Rectal smooth muscle tissue (tissue), 1 donor: ENCODE measurements at regions not wholly inside any gene's neighbourhood (a gene's known extent, or its start where the extent isn't known, plus 50 kb on each side); places are given as distances from the start of the nearest gene placed in this dataset.

Experiments
- H3K27ac ChIP-seq: one replicate; pipeline ENCODE4 v1.7.0; 2013; ENCODE audit warnings: low read depth, low read length, inconsistent platforms
- H3K27me3 ChIP-seq: one replicate; pipeline ENCODE4 v1.7.0; 2013; ENCODE audit warnings: low read length; ENCODE audit not compliant: control insufficient read depth, insufficient read depth
- H3K36me3 ChIP-seq: one replicate; pipeline ENCODE4 v1.7.0; 2013; ENCODE audit warnings: low read length; ENCODE audit not compliant: control insufficient read depth, insufficient read depth
- H3K4me1 ChIP-seq: one replicate; pipeline ENCODE4 v1.7.0; 2013; ENCODE audit warnings: low read length; ENCODE audit not compliant: control insufficient read depth, insufficient read depth
- H3K4me3 ChIP-seq: one replicate; pipeline ENCODE4 v1.7.0; 2013; ENCODE audit warnings: low read length
- H3K9ac ChIP-seq: one replicate; pipeline ENCODE4 v1.7.0; 2013; ENCODE audit warnings: low read length

DNA sequence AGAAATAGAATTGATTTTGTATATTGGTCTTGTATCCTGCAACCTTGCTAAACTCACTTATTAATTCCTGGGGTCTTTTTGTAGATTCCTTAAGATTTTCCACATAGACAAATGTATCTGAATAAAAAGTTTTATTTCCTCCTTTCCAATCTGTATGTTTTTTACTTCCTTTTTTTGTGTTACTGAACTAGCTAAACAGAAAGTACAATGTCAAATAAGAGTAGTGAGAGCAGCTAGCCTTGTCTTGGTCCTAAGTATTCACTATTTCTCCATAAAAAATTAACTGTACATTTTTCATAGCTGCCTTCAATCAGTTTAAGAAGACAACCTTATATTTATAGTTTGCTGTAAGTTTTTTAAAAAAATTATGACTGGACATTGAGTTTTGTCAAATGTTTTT is 74.9 kb downstream of the FASLG start:
- Histone ChIP-seq H3K36me3 (no peaks in the 10 kb centered on the region), H3K4me3 (no peak overlapping the region), H3K27me3 (no peaks in the 10 kb centered on the region), H3K9ac (no peak overlapping the region), H3K27ac (no peak overlapping the region), H3K4me1 (no peaks in the 10 kb centered on the region)

DNA sequence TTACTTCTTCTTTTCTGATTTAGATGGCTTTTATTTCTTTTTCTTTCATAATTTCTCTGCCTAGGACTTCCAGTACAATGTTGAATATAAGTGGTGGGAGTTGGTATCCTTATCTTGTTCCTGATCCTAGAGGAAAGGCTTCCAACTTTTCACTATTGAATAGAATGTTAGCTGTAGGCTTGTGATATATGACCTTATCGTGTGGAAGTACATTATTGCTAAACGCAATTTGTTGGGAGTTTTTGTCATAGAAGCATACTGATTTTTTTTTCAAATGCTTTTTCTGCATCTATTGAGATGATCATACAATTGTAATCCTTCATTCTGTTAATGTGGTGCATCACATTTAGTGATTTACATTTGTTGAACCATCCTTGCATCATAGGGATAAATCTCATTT is 79.5 kb downstream of the FASLG start:
- no peak overlapping the region for H3K4me3 ChIP-seq
- no peak overlapping the region for H3K27ac ChIP-seq
- H3K4me1 ChIP-seq, result no peaks in the 10 kb centered on the region
- no peak overlapping the region for H3K9ac ChIP-seq
- no peaks in the 10 kb centered on the region for H3K27me3 ChIP-seq
- no peaks in the 10 kb centered on the region for H3K36me3 ChIP-seq

DNA sequence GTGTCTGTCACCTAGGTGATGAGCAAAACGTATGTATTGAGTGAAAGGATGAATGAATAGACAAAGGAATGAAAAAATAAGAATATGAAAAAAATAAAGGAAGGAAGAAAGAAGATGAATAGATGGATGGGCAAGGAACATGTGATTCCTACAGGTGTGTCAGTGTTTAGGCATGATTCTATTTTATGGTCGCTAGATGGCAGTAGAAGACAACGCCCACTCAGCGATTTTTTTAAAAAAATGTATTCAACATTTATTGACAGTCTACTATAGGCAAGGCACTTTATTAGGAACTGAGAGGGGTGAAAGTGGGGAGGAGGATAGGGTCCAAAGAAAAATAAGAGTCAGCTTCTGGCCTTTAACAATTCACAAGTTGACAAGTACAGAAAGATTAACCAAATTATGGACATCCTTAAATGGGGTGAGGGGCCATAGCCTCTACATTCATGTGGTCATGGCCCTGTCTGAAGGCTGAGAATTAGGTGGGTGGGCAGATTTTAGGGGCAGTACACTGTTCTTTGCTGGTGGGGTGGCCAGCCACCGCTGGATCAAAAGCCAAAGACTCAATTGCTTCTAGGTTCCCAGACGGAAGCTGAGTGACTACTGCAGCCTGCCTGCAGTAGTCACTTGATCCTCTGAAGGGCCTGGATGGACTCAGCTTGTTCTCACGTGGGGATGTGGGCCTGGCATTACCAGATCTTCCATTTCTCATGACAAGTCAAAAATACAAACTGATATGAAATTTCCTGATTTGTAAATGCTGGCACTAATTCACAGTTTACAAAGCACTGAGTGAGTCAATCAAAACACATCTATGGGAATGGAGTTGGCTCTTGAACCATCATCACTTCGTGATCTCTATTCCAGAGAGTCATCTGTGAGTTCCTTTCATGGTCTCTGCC is 83.9 kb downstream of the FASLG start:
- Histone ChIP-seq H3K27me3 (no peaks in the 10 kb centered on the region), H3K4me1 (no peaks in the 10 kb centered on the region), H3K9ac (no peak overlapping the region), H3K36me3 (no peaks in the 10 kb centered on the region), H3K27ac (no peak overlapping the region), H3K4me3 (no peak overlapping the region)

DNA sequence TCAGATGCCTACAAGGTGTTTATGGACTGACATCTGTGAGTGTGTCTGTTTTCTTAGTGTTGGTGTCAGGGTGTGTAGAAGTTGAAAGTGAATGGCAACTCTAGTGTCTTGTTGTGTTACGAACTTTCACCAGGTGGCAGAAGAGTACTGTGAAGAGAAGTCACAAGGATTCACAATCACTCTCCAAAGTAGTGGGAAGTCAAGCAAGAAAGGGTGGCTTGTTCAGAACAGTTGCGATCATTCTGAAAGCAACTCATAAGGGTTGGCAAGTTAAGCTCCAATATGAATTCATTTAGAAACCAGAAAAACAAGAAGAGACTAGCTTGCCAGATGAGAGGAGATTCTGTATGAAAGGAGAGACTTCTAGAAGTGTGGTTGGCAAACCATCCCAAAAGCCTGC is 86.1 kb downstream of the FASLG start:
- Histone ChIP-seq H3K36me3 (no peaks in the 10 kb centered on the region), H3K4me3 (no peak overlapping the region), H3K27ac (no peak overlapping the region), H3K27me3 (no peaks in the 10 kb centered on the region), H3K4me1 (no peaks in the 10 kb centered on the region), H3K9ac (no peak overlapping the region)

DNA sequence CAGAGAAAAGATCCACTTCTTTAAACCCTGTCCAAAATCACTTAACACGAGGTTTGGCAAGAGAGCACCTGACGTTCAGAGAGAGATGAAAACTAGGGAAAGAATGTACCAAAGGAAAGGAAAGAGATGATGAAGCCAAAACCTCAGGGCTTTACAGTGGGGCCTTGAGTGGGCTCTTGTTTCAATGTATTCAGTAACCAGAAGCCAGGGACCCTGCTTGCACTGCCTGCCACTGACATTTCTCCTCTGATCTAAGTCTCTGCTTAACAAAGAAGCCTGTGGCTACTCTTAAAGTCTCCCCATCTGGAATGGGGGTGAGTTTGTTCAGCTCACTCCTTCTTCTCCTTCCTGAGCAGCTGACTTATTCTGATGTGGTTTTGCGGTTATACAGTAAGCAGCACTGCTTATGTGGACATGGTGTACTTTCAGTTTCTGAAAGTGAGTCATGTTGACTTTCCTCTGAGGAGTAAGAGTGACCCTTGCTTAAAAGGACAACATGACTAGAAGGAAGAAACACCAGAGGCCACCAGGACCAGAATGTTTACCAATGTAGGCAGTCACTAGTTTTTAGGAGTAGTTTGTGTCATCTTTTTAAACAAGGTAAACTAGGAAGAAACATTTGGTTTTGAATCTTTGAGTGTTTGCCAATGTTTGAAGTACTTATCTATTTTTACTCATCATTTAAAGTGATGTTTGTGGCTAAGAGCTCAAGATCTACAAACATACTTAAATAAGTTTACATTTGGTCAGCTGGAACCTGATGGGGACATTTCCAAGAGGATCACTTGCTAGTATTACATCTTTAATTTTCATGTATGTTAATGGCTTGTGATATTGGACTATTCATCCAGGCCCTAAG is 87.4 kb downstream of the FASLG start:
- H3K27ac ChIP-seq, result peak overlapping the region; percentile 33
- no peaks in the 10 kb centered on the region for H3K36me3 ChIP-seq
- no peaks in the 10 kb centered on the region for H3K27me3 ChIP-seq
- no peak overlapping the region for H3K4me3 ChIP-seq
- no peak overlapping the region for H3K9ac ChIP-seq
- H3K4me1 ChIP-seq, result no peaks in the 10 kb centered on the region

DNA sequence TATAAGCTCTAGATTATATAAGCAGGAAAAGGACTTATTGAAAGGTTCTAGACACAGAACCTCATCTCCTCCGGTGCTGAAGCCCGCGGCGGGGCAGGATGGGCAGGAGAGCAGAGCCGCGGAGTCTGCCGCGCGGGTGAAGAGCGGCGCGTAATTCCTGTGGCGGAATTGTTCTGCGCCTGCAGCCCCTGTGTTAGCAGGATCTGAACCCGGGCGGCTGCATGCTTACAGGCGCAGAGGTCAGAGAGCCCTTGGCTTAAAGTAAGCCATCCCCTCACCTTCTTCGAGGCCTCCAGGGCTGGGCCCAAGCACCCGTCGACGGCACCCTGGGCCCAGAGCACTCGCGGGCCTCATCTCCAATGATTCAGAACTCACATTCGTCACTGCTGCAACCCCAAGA is 89.3 kb downstream of the FASLG start:
- Histone ChIP-seq H3K27me3 (no peaks in the 10 kb centered on the region), H3K27ac (no peak overlapping the region), H3K9ac (no peak overlapping the region), H3K36me3 (no peaks in the 10 kb centered on the region), H3K4me3 (no peak overlapping the region), H3K4me1 (no peaks in the 10 kb centered on the region)

DNA sequence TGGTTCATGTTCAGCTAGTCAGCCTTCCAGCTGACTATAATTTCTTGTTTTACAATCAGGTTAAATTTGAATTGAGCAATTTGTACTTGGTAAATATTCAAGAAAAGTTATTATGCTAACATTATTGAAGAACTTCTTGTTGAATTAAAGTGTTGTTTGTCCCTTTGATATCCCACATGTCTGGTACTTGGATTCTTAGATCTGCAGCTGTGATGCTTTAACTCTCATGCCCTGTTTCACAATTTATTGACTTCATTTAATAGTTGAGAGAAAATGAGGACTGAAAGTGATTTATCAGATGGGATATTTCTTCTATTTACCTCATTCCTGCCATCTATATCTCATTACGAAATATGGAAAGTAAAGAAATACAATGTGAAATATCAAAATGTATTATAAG is 92.8 kb downstream of the FASLG start:
- H3K4me3 ChIP-seq, result no peak overlapping the region
- H3K27ac ChIP-seq, result no peak overlapping the region
- no peaks in the 10 kb centered on the region for H3K4me1 ChIP-seq
- no peaks in the 10 kb centered on the region for H3K36me3 ChIP-seq
- no peaks in the 10 kb centered on the region for H3K27me3 ChIP-seq
- H3K9ac ChIP-seq, result no peak overlapping the region

DNA sequence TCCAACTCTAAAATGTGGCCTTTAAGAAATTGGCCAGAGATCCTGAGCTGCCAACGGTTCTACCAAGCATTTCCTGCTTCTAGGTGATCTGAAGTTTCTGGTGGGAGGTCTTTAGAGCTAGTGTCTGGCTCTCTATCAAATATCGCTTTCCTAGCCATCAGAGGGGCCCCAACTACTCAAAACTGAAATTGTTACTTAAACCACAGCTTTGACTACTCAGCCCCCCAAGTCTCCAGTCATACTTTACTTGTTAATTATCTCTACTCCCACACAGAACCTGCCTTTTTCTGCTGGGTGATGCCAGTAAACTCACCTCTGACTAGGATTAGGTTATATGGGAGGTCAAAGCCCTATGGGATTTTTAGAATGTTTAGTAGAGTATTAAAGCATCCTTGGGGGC is 95.1 kb downstream of the FASLG start:
- H3K4me3 ChIP-seq, result no peak overlapping the region
- H3K27me3 ChIP-seq, result no peaks in the 10 kb centered on the region
- H3K36me3 ChIP-seq, result no peaks in the 10 kb centered on the region
- H3K4me1 ChIP-seq, result no peaks in the 10 kb centered on the region
- H3K27ac ChIP-seq, result no peak overlapping the region
- H3K9ac ChIP-seq, result no peak overlapping the region

DNA sequence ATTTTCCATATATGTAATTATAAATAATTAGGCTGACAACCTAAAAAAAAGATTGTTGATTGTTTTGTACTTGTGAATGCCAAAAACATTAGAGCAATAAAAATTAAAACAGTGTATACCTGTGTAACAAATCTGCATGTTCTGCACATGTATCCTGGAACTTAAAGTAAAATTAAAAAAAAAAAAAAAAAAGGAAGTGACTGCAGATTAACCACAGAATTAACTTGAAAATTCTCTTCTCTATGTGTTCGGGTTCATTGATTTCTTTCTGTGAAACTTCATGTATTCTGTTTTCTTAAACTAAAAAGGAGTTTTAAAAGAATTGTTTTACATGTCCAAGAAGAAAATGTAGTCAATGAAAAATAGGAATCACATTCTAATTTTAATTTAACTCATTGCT is 95.7 kb downstream of the FASLG start:
- no peak overlapping the region for H3K27ac ChIP-seq
- no peaks in the 10 kb centered on the region for H3K27me3 ChIP-seq
- H3K4me1 ChIP-seq, result no peaks in the 10 kb centered on the region
- no peaks in the 10 kb centered on the region for H3K36me3 ChIP-seq
- H3K4me3 ChIP-seq, result no peak overlapping the region
- H3K9ac ChIP-seq, result no peak overlapping the region

DNA sequence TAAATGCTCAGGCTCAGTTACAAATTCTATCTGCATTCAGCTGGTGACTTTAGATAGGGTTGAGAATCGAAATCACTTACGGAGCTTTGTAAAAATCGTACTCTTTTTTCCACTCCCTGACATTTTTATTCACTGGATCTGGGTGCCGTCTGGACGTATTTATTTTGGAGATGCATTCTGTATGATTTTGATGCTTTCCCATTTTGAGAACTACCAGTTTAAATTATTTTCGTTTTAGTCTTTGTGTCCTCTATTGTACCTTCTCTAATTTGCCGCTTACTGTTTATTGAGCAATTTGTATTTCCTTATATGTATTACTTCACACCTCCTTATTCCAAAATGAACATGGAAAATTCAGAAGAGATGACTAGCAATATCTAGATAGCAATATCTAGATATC is 96.2 kb downstream of the FASLG start:
- Histone ChIP-seq H3K36me3 (no peaks in the 10 kb centered on the region), H3K27ac (no peak overlapping the region), H3K9ac (no peak overlapping the region)

DNA sequence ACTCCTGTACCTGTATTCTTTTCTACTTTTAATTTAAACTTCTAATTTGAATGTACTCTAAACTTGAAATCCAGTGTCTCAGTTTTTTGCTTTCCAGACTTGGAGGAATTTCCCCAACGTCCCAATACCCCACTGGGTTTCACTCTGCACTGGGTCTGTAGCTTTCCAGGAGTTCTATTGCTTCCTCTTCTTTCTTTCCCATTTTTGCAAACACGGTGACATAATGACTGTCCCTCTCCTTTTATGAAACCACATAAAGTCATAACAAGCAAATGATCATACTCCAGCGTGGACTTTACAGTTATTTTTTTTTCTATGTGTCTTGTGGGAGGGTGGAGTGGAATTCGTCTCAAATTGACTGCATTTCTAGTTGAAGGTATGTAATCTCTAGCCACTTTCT is 97.1 kb downstream of the FASLG start:
- no peaks in the 10 kb centered on the region for H3K27me3 ChIP-seq
- H3K9ac ChIP-seq, result no peak overlapping the region

More for the DNA sequence above, 96.2 kb downstream of the FASLG start:
- Histone ChIP-seq H3K27me3 (no peaks in the 10 kb centered on the region), H3K4me1 (no peaks in the 10 kb centered on the region), H3K4me3 (no peak overlapping the region)

DNA sequence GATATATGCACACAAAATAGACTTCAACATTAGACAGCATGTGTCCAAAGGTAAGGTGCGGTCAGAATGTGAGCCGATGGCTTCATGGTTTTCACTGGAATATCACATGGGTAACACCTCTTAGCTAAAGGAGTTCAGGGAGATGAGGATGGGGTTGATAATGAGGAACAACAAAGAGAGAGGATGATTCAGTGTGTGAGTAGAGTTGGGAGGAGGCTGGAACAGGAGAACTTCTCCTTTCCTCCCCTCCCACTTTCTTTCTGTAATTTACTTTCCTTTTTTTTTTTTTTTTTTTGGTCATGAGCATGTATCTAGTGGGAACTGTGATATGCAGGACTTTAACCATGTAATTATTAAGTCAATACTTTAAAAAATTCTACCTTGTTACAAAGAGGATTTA is 99.4 kb downstream of the FASLG start:
- Histone ChIP-seq H3K27ac (no peak overlapping the region), H3K36me3 (no peaks in the 10 kb centered on the region), H3K27me3 (no peaks in the 10 kb centered on the region), H3K9ac (no peak overlapping the region), H3K4me1 (no peaks in the 10 kb centered on the region), H3K4me3 (no peak overlapping the region)

More for the DNA sequence above, 97.1 kb downstream of the FASLG start:
- Histone ChIP-seq H3K27ac (no peak overlapping the region), H3K4me1 (no peaks in the 10 kb centered on the region), H3K4me3 (no peak overlapping the region), H3K36me3 (no peaks in the 10 kb centered on the region)
